ENCODE measurements at regions not wholly inside any gene's neighbourhood (a gene's known extent, or its start where the extent isn't known, plus 50 kb on each side); places are given as distances from the start of the nearest gene placed in this dataset.

DNA sequence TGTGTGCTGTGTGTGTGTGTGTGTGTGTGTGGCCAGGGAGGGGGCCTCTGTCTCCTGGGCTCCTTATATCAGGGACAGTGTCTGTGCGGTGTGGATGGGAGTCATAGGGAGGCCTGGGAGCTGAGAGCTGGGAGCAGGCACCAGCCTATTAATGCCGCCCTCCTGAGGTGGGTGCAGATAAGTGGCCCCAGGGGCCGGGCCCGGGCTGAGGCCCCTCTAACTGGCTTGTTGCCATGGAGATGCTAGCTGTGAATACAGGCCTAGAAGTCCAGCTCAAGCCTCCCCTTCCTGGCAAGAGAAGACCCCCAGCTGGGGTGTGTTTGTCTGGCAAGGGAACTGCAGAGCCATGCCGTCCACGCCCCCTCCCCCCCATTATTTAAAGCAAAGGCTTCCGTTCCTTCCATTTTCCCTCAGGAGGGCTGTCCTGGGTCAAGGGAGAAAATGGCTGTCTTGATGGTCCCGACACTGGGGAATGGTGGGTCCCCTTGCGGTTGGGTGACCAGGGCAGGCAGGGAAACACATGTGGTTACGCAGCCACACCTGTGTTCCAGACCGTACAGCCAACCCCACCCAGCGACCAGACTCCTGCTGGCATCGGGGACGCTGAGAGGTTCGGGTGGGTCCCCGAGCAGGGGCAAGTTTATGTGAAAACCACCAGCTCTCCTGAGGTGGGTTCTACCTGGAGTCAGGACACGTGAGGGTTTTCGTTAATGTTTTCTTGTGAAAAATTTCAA lies 141.1 kb downstream of the MRM1 start:
- no peak for DNase-seq (ENCODE audit: extremely low spot score)
- CTCF ChIA-PET: no interaction called here

GRCh38 chr17:36743130-36743529 lies 141.7 kb downstream of the MRM1 start:
- ChIA-PET CTCF (no interaction called here), POLR2A (interaction anchor here (0.7 kb wide), 1 partner anchor 49 kb away, joined by 3 read pairs; no protein-coding TSS in a partner anchor)
- no peak for DNase-seq (ENCODE audit: extremely low spot score)
- TF ChIP-seq SP1 (IDR thresholded peaks at IDR 0.05) (no peak), BHLHE40 (IDR thresholded peaks at IDR 0.05; ENCODE audit: borderline replicate concordance) (no peak), L3MBTL2 (conservative IDR thresholded peaks at IDR 0.05) (no peak), ARNT (IDR thresholded peaks at IDR 0.05) (no peak), FOXA1 (IDR thresholded peaks at IDR 0.05) (no peak), FOXK2 (IDR thresholded peaks at IDR 0.05) (no peak), NFRKB (IDR thresholded peaks at IDR 0.05) (no peak), TARDBP (IDR thresholded peaks at IDR 0.05) (no peak), LEF1 (IDR thresholded peaks at IDR 0.05; ENCODE audit: borderline replicate concordance) (no peak), HDGF (IDR thresholded peaks at IDR 0.05; ENCODE audit: borderline replicate concordance) (no peak), CTBP1 (IDR thresholded peaks at IDR 0.05; ENCODE audit: borderline replicate concordance) (no peak), ZNF384 (IDR thresholded peaks at IDR 0.05) (no peak), ELF4 (IDR thresholded peaks at IDR 0.05) (no peak), FOXM1 (IDR thresholded peaks at IDR 0.05; ENCODE audit: borderline replicate concordance) (no peak), SUZ12 (IDR thresholded peaks at IDR 0.05) (no peak)
- TF ChIP-seq, protein P1, sequence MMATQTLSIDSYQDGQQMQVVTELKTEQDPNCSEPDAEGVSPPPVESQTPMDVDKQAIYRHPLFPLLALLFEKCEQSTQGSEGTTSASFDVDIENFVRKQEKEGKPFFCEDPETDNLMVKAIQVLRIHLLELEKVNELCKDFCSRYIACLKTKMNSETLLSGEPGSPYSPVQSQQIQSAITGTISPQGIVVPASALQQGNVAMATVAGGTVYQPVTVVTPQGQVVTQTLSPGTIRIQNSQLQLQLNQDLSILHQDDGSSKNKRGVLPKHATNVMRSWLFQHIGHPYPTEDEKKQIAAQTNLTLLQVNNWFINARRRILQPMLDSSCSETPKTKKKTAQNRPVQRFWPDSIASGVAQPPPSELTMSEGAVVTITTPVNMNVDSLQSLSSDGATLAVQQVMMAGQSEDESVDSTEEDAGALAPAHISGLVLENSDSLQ (IDR thresholded peaks at IDR 0.05): no peak

More for the DNA sequence above, 141.1 kb downstream of the MRM1 start:
- POLR2A ChIA-PET: interaction anchor here (0.7 kb wide), 1 partner anchor 49 kb away, joined by 3 read pairs; no protein-coding TSS in a partner anchor
- TF ChIP-seq LEF1 (IDR thresholded peaks at IDR 0.05; ENCODE audit: borderline replicate concordance): no peak
- no peak for TF ChIP-seq FOXA1 (IDR thresholded peaks at IDR 0.05)

- no peak for DNase-seq (ENCODE audit: extremely low spot score)
- TF ChIP-seq L3MBTL2 (conservative IDR thresholded peaks at IDR 0.05) (no peak), ZNF384 (IDR thresholded peaks at IDR 0.05) (no peak), FOXM1 (IDR thresholded peaks at IDR 0.05; ENCODE audit: borderline replicate concordance) (no peak), CTBP1 (IDR thresholded peaks at IDR 0.05; ENCODE audit: borderline replicate concordance) (no peak), ELF4 (IDR thresholded peaks at IDR 0.05) (no peak), NFRKB (IDR thresholded peaks at IDR 0.05) (no peak), HDGF (IDR thresholded peaks at IDR 0.05; ENCODE audit: borderline replicate concordance) (no peak), TARDBP (IDR thresholded peaks at IDR 0.05) (no peak), LEF1 (IDR thresholded peaks at IDR 0.05; ENCODE audit: borderline replicate concordance) (no peak), FOXA1 (IDR thresholded peaks at IDR 0.05) (no peak), BHLHE40 (IDR thresholded peaks at IDR 0.05; ENCODE audit: borderline replicate concordance) (no peak)
- TF ChIP-seq, protein P1 (IDR thresholded peaks at IDR 0.05): no peak
- ChIA-PET POLR2A (no interaction called here), CTCF (interaction anchor here (1.0 kb wide), 1 partner anchor 9 kb away, joined by 3 read pairs; no protein-coding TSS in a partner anchor)
Observed at GRCh38 chr17:36746381-36747053, 145.1 kb downstream of the MRM1 start.

DNA sequence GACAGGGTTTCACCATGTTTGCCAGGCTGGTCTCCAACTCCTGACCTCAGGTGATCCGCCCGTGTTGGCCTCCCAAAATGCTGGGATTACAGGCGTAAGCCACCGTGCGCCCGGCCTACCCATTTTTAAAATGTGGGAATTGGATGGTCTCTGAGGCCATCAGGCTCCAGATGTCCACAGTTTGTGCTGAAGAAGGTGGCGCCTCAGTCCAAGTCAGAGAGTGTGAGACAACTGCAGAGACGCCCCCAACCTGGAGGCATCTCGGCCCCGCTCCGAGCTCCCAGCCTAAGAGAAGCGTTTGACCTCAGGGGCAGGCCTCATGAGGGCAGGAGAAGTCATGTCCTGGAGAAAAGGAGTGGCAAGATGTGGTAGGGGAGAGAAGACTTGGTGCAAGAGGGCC lies 146.5 kb downstream of the MRM1 start:
- POLR2A ChIA-PET: no interaction called here
- CTCF ChIA-PET: interaction anchor here (1.4 kb wide), 1 partner anchor 145 kb away, joined by 3 read pairs; no protein-coding TSS in a partner anchor
- no peak for DNase-seq (ENCODE audit: extremely low spot score)
- TF ChIP-seq L3MBTL2 (conservative IDR thresholded peaks at IDR 0.05): no peak
- TF ChIP-seq NFRKB (IDR thresholded peaks at IDR 0.05): no peak
- no peak for TF ChIP-seq FOXM1 (IDR thresholded peaks at IDR 0.05; ENCODE audit: borderline replicate concordance)
- TF ChIP-seq BHLHE40 (IDR thresholded peaks at IDR 0.05; ENCODE audit: borderline replicate concordance): no peak
- TF ChIP-seq LEF1 (IDR thresholded peaks at IDR 0.05; ENCODE audit: borderline replicate concordance): no peak
- TF ChIP-seq HDGF (IDR thresholded peaks at IDR 0.05; ENCODE audit: borderline replicate concordance): no peak
- TF ChIP-seq, protein P1 (IDR thresholded peaks at IDR 0.05): no peak
- TF ChIP-seq ZNF384 (IDR thresholded peaks at IDR 0.05): no peak
- no peak for TF ChIP-seq SP1 (IDR thresholded peaks at IDR 0.05)
- TF ChIP-seq TARDBP (IDR thresholded peaks at IDR 0.05): no peak
- no peak for TF ChIP-seq SUZ12 (IDR thresholded peaks at IDR 0.05)
- TF ChIP-seq FOXA1 (IDR thresholded peaks at IDR 0.05): no peak
- no peak for TF ChIP-seq CTBP1 (IDR thresholded peaks at IDR 0.05; ENCODE audit: borderline replicate concordance)
- no peak for TF ChIP-seq FOXK2 (IDR thresholded peaks at IDR 0.05)
- TF ChIP-seq ELF4 (IDR thresholded peaks at IDR 0.05): no peak
- TF ChIP-seq ARNT (IDR thresholded peaks at IDR 0.05): no peak

DNA sequence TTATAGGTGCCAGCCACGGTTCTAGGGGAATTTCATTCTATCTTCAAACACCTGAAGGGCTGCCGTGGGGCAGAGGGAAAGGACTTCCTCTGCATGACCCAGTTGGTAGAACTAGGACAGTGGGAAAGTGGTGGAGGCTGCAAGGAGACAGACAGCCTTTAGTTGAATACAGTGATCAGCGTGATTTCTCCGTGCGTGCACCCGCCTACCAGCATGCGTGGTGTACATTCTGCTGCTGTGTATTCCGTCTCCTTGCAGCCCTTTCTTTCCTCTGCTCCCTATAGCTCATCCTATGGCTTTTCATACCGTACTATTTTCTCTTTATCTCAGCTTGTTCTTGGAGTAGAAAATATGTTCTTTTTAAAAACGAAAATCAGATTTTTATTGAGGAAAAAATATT lies 146.9 kb downstream of the MRM1 start:
- CTCF ChIA-PET: interaction anchor here (1.4 kb wide), 1 partner anchor 145 kb away, joined by 3 read pairs; no protein-coding TSS in a partner anchor
- POLR2A ChIA-PET: no interaction called here

More for the DNA sequence above, 146.9 kb downstream of the MRM1 start:
- DNase-seq (ENCODE audit: extremely low spot score): no peak
- TF ChIP-seq ELF4 (IDR thresholded peaks at IDR 0.05) (no peak), L3MBTL2 (conservative IDR thresholded peaks at IDR 0.05) (no peak), ZNF384 (IDR thresholded peaks at IDR 0.05) (no peak), CTBP1 (IDR thresholded peaks at IDR 0.05; ENCODE audit: borderline replicate concordance) (no peak), LEF1 (IDR thresholded peaks at IDR 0.05; ENCODE audit: borderline replicate concordance) (no peak), HDGF (IDR thresholded peaks at IDR 0.05; ENCODE audit: borderline replicate concordance) (no peak), FOXM1 (IDR thresholded peaks at IDR 0.05; ENCODE audit: borderline replicate concordance) (no peak), TARDBP (IDR thresholded peaks at IDR 0.05) (no peak), ARNT (IDR thresholded peaks at IDR 0.05) (no peak), BHLHE40 (IDR thresholded peaks at IDR 0.05; ENCODE audit: borderline replicate concordance) (no peak), FOXK2 (IDR thresholded peaks at IDR 0.05) (no peak), FOXA1 (IDR thresholded peaks at IDR 0.05) (no peak), SUZ12 (IDR thresholded peaks at IDR 0.05) (no peak), SP1 (IDR thresholded peaks at IDR 0.05) (no peak), NFRKB (IDR thresholded peaks at IDR 0.05) (no peak)
- TF ChIP-seq, protein P1 (IDR thresholded peaks at IDR 0.05): no peak

All from HEK293T (cell line).